Fibroblast of skin of left quadriceps (primary cell): ENCODE measurements at regions not wholly inside any gene's neighbourhood (a gene's known extent, or its start where the extent isn't known, plus 50 kb on each side); places are given as distances from the start of the nearest gene placed in this dataset.

Experiments
- DNase-seq, 2 experiments: peaks; one replicate each; pipeline ENCODE4 v3.0.0-alpha.2; 2013; ENCODE audit warnings: low read depth in 2 of 2

GRCh38 chr1:235011599-235012435, 116.8 kb downstream of the TOMM20 start:
- DNase-seq, result peak; percentile 99

- DNase-seq, result no peak
Observed at GRCh38 chr1:235011064-235011598, 117.5 kb downstream of the TOMM20 start.

GRCh38 chr1:235009561-235010306, 118.9 kb downstream of the TOMM20 start:
- no peak for DNase-seq

GRCh38 chr1:235009074-235009473, 119.6 kb downstream of the TOMM20 start:
- DNase-seq, result no peak

- DNase-seq, result no peak
Observed at GRCh38 chr1:235008239-235008638, 120.4 kb downstream of the TOMM20 start.

- DNase-seq, result no peak
Observed at GRCh38 chr1:235006816-235007215, 121.8 kb downstream of the TOMM20 start.

GRCh38 chr1:235006132-235006721, 122.4 kb downstream of the TOMM20 start:
- no peak for DNase-seq

- DNase-seq, result no peak
Observed at GRCh38 chr1:235004840-235005391, 123.7 kb downstream of the TOMM20 start.

GRCh38 chr1:235004276-235004675, 124.4 kb downstream of the TOMM20 start:
- DNase-seq, result no peak

- DNase-seq, result no peak
Observed at GRCh38 chr1:235002706-235003300, 125.8 kb downstream of the TOMM20 start.

- DNase-seq, result no peak
Observed at GRCh38 chr1:234999513-234999940, 129.1 kb downstream of the TOMM20 start.

- no peak for DNase-seq
Observed at GRCh38 chr1:234997896-234998741, 130.5 kb downstream of the TOMM20 start.

GRCh38 chr1:234997201-234997895, 131.3 kb downstream of the TOMM20 start:
- peak; percentile 91 for DNase-seq

GRCh38 chr1:234996245-234996757, 132.3 kb downstream of the TOMM20 start:
- DNase-seq, result no peak

- DNase-seq, result no peak
Observed at GRCh38 chr1:234994436-234995295, 134.0 kb downstream of the TOMM20 start.

GRCh38 chr1:234992065-234992464, 136.6 kb downstream of the TOMM20 start:
- no peak for DNase-seq

- no peak for DNase-seq
Observed at GRCh38 chr1:234990874-234991801, 137.5 kb downstream of the TOMM20 start.

- DNase-seq, result no peak
Observed at GRCh38 chr1:234990328-234990675, 138.3 kb downstream of the TOMM20 start.
